Amygdala (tissue), 56 donors: ENCODE measurements at regions not wholly inside any gene's neighbourhood (a gene's known extent, or its start where the extent isn't known, plus 50 kb on each side); places are given as distances from the start of the nearest gene placed in this dataset.

Experiments used
- DNase-seq, 56 donors: peaks; one replicate each; lab custom pipeline; 2025; lab: John Stamatoyannopoulos, UW

GRCh38 chr12:16763901-16764300 lies 157.9 kb upstream of the LMO3 start:
- no peak for DNase-seq

- DNase-seq = peak in 1 of 56 donors; percentile 0
Measured at GRCh38 chr12:16756833-16757555, 151.0 kb upstream of the LMO3 start.

DNA sequence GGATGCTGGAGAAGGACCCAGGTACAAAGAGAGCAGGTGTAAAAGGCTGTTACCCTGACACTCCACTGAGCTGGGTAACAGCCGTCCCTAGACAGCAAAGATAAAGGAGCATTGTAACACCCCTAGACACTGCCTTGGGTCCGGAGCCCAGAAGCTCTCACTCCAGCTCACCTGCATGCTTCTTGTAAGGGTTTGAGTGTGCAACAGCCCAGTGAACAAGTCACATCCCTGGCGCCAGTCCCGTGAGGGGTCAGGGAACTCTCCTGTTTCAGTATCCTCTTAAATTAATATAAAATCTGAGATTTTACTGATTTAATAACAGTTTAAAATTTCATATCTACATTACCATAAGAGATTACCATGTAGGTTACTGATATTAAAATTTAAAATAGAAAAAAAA lies 124.8 kb upstream of the LMO3 start:
- DNase-seq = no peak

DNA sequence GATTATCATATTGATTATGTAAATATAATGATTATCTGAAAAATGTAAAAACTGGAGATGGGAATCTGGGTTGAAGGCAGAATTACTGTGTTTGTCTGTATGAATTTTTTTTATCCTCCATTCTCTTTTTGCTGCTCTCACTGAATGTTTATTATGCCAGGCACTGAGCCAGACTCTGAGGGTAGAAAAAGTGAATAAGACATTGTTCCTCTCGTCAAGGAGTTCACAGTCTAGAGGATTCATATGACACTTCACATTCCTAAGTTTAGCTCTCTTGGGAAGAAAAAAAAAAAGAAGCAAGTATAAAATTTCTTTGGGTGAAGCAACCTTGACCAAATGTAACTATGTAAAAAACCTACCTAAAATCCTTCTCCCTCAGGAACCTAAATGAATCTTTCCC lies 120.9 kb upstream of the LMO3 start:
- peak in 1 of 56 donors; percentile 2 for DNase-seq

- DNase-seq = no peak
Measured at GRCh38 chr12:16719713-16720416, 113.9 kb upstream of the LMO3 start.

- no peak for DNase-seq
Measured at GRCh38 chr12:16716928-16717327, 111.0 kb upstream of the LMO3 start.

DNA sequence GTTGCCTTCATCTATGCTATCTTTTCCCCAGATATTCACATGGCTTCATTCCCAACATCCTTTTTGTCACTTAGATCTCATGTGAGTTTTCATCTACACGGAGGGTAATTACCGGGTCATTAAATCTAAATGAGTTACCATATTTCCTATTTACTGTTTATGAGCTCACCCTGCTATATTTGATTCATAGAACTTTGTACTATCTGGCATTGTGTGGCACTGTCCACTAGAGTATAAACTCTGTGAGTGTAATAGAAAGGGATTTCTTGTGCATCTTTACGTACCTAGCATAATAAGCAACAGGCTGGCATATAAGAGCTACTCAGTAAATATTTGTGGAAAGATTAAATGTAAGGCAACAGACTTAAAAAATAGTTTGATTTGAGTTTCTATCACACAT lies 86.1 kb upstream of the LMO3 start:
- no peak for DNase-seq

GRCh38 chr12:16691624-16692023 lies 85.7 kb upstream of the LMO3 start:
- no peak for DNase-seq

DNA sequence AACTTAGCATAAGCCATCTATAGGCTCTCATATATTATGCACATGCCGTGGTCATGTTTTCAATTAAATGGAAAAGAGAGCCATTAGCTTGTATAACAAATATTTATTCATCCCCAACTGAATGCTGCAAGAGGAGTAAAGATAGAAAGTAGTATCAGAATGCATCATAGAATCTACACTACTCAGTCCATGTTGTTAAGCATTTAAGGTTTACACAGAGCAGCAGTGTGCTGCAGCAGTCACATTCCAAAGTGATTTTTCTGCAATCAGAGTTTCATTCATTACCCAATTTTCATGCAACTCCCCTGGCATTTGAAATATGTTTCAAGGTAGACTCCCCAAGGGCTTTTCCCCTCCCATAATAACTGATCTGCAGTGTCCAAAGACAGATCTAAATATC lies 82.2 kb upstream of the LMO3 start:
- no peak for DNase-seq

GRCh38 chr12:16685107-16685506 lies 79.1 kb upstream of the LMO3 start:
- DNase-seq = no peak

DNA sequence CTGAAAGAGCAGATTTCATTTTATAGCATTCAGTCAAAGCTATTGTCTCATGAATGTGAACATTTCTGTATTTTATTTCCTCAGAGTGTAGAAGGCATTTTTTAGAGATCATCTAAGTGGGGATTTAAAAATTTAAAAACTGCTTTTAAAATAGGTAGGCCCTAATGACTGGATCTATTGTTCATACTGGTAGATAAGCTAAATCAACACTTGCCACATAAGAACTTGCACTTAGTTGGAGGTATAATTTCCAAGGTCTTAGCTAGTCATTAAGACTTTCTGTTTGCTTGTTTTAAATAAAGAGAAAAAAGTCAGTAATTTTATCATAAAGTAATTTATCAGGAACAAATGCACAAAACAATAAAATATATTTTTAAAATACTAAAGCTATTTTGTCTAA lies 75.2 kb upstream of the LMO3 start:
- no peak for DNase-seq

DNA sequence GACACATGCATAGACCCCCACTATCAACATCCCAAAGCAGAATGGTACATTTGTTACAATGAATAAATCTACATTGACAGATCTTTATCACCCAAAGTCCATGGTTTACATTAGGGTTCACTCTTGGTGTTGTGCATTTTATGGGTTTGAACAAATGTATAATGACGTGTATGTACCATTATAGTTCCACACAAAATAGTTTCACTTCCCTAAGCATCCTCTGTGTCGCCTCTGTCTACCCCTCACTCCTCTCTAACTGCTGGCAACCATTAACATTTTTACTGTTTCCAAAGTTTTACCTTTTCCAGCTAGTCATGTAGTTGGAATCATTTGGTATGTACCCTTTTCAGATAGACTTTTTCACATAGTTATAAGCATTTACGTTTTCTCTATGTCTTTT lies 69.5 kb upstream of the LMO3 start:
- DNase-seq = no peak

DNA sequence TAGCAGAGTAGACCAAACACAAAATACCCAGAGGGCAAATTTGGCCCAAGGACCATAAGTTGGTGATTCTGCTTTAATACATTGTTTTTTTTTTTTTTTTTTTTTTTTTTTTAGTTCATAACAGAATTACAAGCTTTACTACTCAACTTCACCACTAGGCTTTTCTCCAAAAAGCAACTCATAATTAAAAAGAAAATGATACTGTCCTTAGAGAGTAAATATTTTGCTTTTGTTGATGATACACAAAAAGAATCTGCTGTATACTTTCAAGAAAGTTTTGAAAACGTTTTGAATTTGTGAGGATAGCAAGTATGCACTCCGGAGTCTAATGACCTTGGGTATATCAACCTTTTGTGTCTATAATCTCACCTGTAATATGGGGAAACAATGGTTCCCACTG lies 68.9 kb upstream of the LMO3 start:
- DNase-seq = no peak

DNA sequence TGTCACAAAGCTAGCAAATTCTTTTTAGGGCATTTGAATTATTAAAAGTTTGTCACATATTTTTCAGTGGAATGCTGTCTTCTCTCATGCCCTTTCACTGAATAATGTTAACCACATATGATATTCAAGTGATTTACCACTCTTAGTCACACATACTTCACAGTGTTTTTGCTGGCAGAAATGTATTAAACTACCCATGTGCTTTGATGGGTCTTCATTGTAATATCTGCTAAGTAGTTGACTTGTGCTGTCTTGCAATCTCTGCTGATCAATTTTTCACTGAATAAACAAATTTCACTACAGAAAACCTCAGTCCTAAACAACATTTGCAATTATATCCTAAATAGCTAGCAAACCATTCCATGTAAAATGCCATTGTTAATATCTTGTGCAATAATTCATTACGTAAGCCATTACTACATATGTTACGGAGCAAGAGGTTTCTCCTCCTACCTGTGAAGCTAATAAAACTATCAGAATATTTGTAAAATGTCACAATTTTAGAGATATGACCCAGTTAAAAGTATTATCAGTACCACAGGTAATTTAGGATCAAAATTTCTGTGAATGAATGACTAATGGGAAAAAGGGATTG lies 64.6 kb upstream of the LMO3 start:
- DNase-seq = no peak

GRCh38 chr12:16669756-16670155 lies 63.8 kb upstream of the LMO3 start:
- no peak for DNase-seq

- no peak for DNase-seq
Measured at GRCh38 chr12:16668198-16668597, 62.2 kb upstream of the LMO3 start.

GRCh38 chr12:16658699-16659098 lies 52.7 kb upstream of the LMO3 start:
- DNase-seq = no peak
